Adipose tissue (tissue), 3 donors: ENCODE measurements at regions not wholly inside any gene's neighbourhood (a gene's known extent, or its start where the extent isn't known, plus 50 kb on each side); places are given as distances from the start of the nearest gene placed in this dataset.

Experiments used
- H3K27ac ChIP-seq: one replicate; pipeline ENCODE4 v1.5.1; 2013; ENCODE audit warnings: low read depth, low read length
- WGBS, 3 donors: extraction: QIAGEN DNeasy Blood & Tissue Kit; methylation state at CpG; one replicate each; pipeline ENCODE4 v1.1.7; 2013; 5-methylcytosine and 5-hydroxymethylcytosine counted together
- donor health status: healthy with polysubstance abuse.
- donor health status: Bipolar disorder and iron deficiency.
- donor health status: healthy.

GRCh38 chr1:209480345-209480744 lies 103.2 kb upstream of the CAMK1G start:
- 72 to 88% (median 86%) methylated on average over 6 of the region's 6 CpGs for WGBS, 3 donors
- no peak overlapping the region for H3K27ac ChIP-seq

GRCh38 chr1:209483691-209484090 lies 99.8 kb upstream of the CAMK1G start:
- no peak overlapping the region for H3K27ac ChIP-seq
- 75 to 84% (median 83%) methylated on average over 4 of the region's 4 CpGs for WGBS, 3 donors

- no peak overlapping the region for H3K27ac ChIP-seq
Measured at GRCh38 chr1:209484429-209484828, 99.1 kb upstream of the CAMK1G start.

- no peak overlapping the region for H3K27ac ChIP-seq
- 68 to 73% (median 70%) methylated on average over 2 of the region's 2 CpGs for WGBS, 3 donors
Measured at GRCh38 chr1:209485167-209485566, 98.3 kb upstream of the CAMK1G start.

GRCh38 chr1:209485751-209486150 lies 97.8 kb upstream of the CAMK1G start:
- H3K27ac ChIP-seq: no peak overlapping the region
- WGBS, 3 donors: 61 to 77% (median 71%) methylated on average over 3 of the region's 3 CpGs

- WGBS, 3 donors: 90 to 100% (median 93%) methylated on average over 1 of the region's 1 CpG
- H3K27ac ChIP-seq: no peak overlapping the region
Measured at GRCh38 chr1:209486861-209487593, 96.5 kb upstream of the CAMK1G start.

- no peak overlapping the region for H3K27ac ChIP-seq
- WGBS, 3 donors: 65 to 68% (median 68%) methylated on average over 3 of the region's 3 CpGs
Measured at GRCh38 chr1:209490013-209490412, 93.5 kb upstream of the CAMK1G start.

GRCh38 chr1:209491031-209491430 lies 92.5 kb upstream of the CAMK1G start:
- WGBS, 3 donors: 81 to 92% (median 87%) methylated on average over 2 of the region's 2 CpGs

GRCh38 chr1:209491496-209491895 lies 92.0 kb upstream of the CAMK1G start:
- whole genome bisulfite sequencing, 3 donors: 76 to 82% (median 76%) methylated on average over 1 of the region's 1 CpG
- no peak overlapping the region for H3K27ac ChIP-seq

More at GRCh38 chr1:209491031-209491430, 92.5 kb upstream of the CAMK1G start:
- no peak overlapping the region for H3K27ac ChIP-seq

GRCh38 chr1:209491897-209492296 lies 91.6 kb upstream of the CAMK1G start:
- 52 to 85% (median 83%) methylated on average over 4 of the region's 4 CpGs for WGBS, 3 donors
- no peak overlapping the region for H3K27ac ChIP-seq

- no peak overlapping the region for H3K27ac ChIP-seq
Measured at GRCh38 chr1:209493559-209493958, 90.0 kb upstream of the CAMK1G start.

GRCh38 chr1:209497729-209498128 lies 85.8 kb upstream of the CAMK1G start:
- WGBS, 3 donors: 82 to 97% (median 85%) methylated on average over 1 of the region's 1 CpG
- no peak overlapping the region for H3K27ac ChIP-seq

GRCh38 chr1:209500993-209501392 lies 82.5 kb upstream of the CAMK1G start:
- WGBS, 3 donors: 63 to 95% (median 89%) methylated on average over 1 of the region's 1 CpG
- H3K27ac ChIP-seq: no peak overlapping the region

- no peak overlapping the region for H3K27ac ChIP-seq
- 86 to 90% (median 88%) methylated on average over 1 of the region's 1 CpG for WGBS, 3 donors
Measured at GRCh38 chr1:209503196-209503595, 80.3 kb upstream of the CAMK1G start.

GRCh38 chr1:209504571-209504970 lies 78.9 kb upstream of the CAMK1G start:
- H3K27ac ChIP-seq: no peak overlapping the region
- 39 to 69% (median 65%) methylated on average over 1 of the region's 1 CpG for WGBS, 3 donors

GRCh38 chr1:209505044-209505443 lies 78.5 kb upstream of the CAMK1G start:
- H3K27ac ChIP-seq: no peak overlapping the region
- WGBS, 3 donors: 85 to 89% (median 89%) methylated on average over 1 of the region's 1 CpG

- H3K27ac ChIP-seq: no peak overlapping the region
Measured at GRCh38 chr1:209506101-209506500, 77.4 kb upstream of the CAMK1G start.

GRCh38 chr1:209509039-209509438 lies 74.5 kb upstream of the CAMK1G start:
- 87 to 90% (median 90%) methylated on average over 5 of the region's 5 CpGs for WGBS, 3 donors
- H3K27ac ChIP-seq: no peak overlapping the region

More at GRCh38 chr1:209506101-209506500, 77.4 kb upstream of the CAMK1G start:
- WGBS, 3 donors: 71 to 88% (median 82%) methylated on average over 3 of the region's 3 CpGs

GRCh38 chr1:209510063-209510462 lies 73.5 kb upstream of the CAMK1G start:
- H3K27ac ChIP-seq: no peak overlapping the region
- 61 to 71% (median 70%) methylated on average over 4 of the region's 4 CpGs for WGBS, 3 donors

- 33 to 41% (median 41%) methylated on average over 3 of the region's 3 CpGs for WGBS, 3 donors
- H3K27ac ChIP-seq: no peak overlapping the region
Measured at GRCh38 chr1:209511169-209511568, 72.3 kb upstream of the CAMK1G start.
